Daoy (cell line): ENCODE measurements at regions not wholly inside any gene's neighbourhood (a gene's known extent, or its start where the extent isn't known, plus 50 kb on each side); places are given as distances from the start of the nearest gene placed in this dataset.
"Not testable (repeated sequence)": the region's sequence is repeated elsewhere in the genome, so short reads cannot be mapped to it uniquely, and the experiment has no call there.

Experiments
- DNase-seq: peaks from one replicate; pipeline ENCODE4 v3.0.0-alpha.2; 2015; ENCODE audit warnings: low read depth

DNA sequence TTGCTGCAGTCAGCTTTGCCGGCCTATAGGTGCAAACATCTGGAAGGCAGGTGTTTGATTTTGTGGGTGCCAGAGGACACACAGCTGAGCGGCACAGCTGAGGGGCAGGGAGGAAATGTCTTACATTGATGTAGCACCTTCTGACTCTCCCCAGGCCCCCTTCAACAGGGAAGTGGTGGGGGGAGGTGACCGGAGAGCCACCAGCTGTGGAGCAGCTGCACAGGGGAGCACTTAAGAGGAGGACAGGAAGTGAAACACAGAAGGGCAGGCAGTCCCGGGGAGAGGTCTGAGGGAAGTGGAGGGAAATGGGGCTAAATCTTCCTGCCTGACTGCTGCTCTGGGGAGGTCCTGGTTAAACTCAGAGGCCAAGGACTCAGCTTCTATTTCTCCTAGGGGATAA lies 409.1 kb downstream of the TNS1 start:
- DNase-seq, result no peak

- no peak for DNase-seq
Observed at GRCh38 chr2:217588266-217588665, 414.5 kb downstream of the TNS1 start.

DNA sequence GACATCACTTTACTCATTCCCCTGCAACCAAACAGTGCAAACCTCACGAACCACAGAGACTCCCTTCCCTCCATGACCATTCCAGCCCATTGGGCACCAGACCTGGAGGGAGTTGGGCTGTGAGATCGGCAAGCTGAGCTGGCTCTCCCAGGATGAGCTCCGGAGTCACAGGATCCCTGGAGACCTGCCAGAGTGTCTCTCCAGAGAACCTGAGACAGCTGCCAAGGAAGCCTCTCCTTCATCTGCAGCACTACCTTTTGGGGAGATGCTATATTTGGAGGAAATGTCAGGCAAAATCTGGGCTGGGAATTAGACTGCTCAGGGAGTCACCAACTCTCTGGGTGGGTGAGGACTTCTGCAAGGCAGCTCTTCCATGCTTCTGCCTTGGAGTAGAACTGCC lies 417.4 kb downstream of the TNS1 start:
- no peak for DNase-seq

DNA sequence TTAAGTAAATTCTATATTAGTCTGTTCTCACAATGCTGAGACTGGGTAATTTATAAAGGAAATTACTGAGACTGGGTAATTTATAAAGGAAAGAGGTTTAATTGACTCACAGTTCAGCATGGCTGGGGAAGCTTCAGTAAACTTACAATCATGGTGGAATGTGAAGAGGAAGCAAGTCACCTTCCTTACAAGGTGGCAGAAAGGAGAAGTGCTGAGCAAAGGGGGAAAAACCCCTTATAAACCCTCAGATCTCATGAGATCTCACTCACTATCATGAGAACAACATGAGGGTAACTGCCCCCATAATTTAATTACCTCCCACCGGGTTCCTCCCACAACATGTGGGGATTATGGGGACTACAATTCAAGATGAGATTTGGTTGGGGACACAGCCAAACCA lies 422.4 kb downstream of the TNS1 start:
- DNase-seq, result not testable (repeated sequence)

- DNase-seq, result peak; percentile 69
Observed at GRCh38 chr2:217573571-217573970, 429.2 kb downstream of the TNS1 start.

DNA sequence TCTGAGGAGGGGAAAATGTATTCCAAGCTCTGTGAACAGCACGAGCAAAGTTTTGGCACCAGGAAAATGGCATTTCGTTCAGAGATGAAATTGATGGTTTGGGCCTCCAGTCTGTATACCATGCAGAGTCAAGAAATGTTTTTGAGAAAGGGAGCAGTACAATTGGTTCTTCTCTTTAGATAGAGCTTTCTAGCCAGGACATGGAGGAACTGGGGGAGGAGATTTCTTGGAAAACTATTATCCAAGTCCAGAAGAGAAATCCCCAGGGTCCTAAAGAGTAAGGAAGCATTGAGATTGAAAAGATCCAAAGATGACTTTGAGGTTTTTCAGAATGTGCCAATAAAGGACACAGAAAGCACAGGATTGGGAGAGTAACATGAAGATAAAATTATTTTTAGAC lies 432.4 kb downstream of the TNS1 start:
- no peak for DNase-seq

DNA sequence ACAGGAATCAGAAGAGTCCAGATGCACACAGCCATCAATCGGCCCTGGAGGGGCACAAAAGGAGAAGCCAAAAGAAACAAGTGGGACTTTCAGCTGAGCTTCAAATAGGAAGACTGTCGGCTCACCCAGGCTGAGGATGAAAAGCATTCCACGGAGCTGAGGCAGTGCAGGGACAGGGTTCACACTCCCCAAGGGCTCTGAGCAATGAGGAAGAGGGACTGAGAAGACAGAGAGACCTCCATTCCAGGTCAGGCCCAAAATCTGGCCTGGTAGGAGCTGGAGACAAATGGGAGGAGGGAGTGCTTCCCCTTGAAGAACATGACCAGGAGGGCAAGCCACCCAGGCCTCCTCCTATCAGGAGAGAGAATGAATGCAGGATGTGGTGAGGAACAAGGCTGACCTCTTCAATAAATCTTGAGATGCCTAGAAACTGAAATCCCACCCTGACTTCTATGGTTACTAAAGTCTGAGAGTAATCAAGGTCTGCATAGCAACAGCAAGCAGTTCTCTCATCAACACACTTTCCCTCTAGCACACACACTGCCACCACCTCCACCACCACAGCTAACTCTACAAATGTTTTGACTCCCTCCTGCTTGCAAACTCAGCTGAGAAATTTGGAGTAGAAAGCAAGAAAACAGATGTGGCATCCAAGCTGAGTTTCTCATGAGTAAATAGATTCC lies 434.4 kb downstream of the TNS1 start:
- no peak for DNase-seq

- DNase-seq, result no peak
Observed at GRCh38 chr2:217563565-217563964, 439.2 kb downstream of the TNS1 start.

GRCh38 chr2:217562871-217563480 lies 439.8 kb downstream of the TNS1 start:
- no peak for DNase-seq

- DNase-seq, result no peak
Observed at GRCh38 chr2:217559084-217559483, 443.7 kb downstream of the TNS1 start.

GRCh38 chr2:217555081-217555876 lies 447.5 kb downstream of the TNS1 start:
- no peak for DNase-seq

- no peak for DNase-seq
Observed at GRCh38 chr2:217553679-217554078, 449.1 kb downstream of the TNS1 start.

- no peak for DNase-seq
Observed at GRCh38 chr2:217553202-217553601, 449.6 kb downstream of the TNS1 start.

- no peak for DNase-seq
Observed at GRCh38 chr2:217552081-217552480, 450.7 kb downstream of the TNS1 start.

- peak; percentile 63 for DNase-seq
Observed at GRCh38 chr2:217551252-217551899, 451.4 kb downstream of the TNS1 start.

- DNase-seq, result no peak
Observed at GRCh38 chr2:217539126-217539525, 463.7 kb downstream of the TNS1 start.

- no peak for DNase-seq
Observed at GRCh38 chr2:217538719-217539118, 464.1 kb downstream of the TNS1 start.

DNA sequence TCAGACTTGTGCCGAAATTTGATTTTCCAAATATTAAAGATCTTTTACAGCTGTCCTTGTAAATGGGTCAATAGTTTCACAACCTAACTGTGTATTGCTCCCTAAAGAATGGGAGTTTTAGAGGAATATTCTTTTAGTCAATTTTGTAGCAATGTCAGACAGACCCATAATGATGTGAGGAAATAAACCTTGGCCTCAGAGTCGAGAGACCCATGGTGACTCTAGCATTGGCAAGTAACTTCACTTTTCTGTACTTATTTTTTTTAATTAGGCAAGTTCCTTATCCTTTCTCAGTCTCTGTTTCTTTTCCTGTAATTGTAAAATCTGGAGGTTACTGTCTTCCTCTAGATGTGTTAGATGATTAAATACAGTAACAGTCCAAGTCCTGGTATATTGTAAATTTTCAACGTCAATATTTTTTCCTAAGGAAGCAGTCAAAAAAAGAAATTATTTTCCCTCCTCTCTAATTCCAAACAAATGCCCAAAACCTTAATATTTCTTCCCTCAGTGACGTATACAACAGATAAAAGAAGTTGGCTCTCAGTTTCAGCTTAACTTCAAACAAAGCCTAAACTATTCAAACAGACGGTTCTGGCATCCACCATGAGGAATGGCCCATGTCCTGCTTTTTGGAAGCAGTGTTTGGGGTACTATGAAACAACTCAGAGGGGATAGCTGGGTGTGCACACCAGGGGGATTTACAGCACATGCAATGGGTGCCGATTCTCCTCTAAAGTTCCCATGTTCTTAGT lies 466.7 kb downstream of the TNS1 start:
- DNase-seq, result no peak

- DNase-seq, result no peak
Observed at GRCh38 chr2:217530392-217531090, 472.3 kb downstream of the TNS1 start.

GRCh38 chr2:217529271-217529670 lies 473.5 kb downstream of the TNS1 start:
- no peak for DNase-seq

DNA sequence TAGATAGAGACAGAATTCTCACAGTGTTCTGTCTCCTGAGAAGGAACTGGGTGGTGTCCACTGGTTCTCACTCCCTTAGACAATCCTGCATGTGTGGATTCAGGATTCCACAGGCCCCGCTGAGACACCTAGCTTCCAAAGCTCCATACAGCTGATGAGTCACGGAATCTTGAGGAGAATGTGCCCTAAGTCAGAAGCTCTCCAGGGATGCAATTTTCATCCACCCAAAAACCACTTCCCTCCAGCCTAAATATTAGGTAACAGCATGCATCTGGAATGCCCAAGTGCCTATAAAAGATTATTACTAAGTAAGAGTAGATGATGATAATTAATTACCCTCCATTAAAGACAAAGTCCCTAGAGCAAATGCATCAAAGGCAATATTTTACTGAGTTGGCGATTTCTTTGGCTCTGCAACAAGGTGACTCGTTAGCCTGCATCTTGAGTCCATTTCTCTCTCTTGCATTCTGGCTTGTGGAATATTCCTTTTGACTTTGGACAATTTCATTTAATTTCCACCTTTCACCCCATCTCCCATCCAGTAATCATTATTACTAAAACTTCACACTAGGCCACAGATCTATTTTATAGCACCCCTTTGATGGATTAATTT lies 475.1 kb downstream of the TNS1 start:
- DNase-seq, result peak; percentile 24
